ENCODE measurements at regions not wholly inside any gene's neighbourhood (a gene's known extent, or its start where the extent isn't known, plus 50 kb on each side); places are given as distances from the start of the nearest gene placed in this dataset.

- ChIA-PET POLR2A (no interaction called here), CTCF (no interaction called here)
- Histone ChIP-seq H3K4me3 (ENCODE audit: low read depth, low read length) (no peak overlapping the region), H3K27ac (ENCODE audit: extremely low read depth, low read depth, low read length) (no peak overlapping the region), H3K9me3 (ENCODE audit: control insufficient read depth, insufficient read depth, low read depth, low read length) (no peaks in the 10 kb centered on the region), H3K36me3 (ENCODE audit: control insufficient read depth in 2 of 2, insufficient read depth in 1 of 2, low read length in 2 of 2) (no peaks in the 10 kb centered on the region), H3K4me1 (ENCODE audit: control insufficient read depth, insufficient read depth, low read length) (no peaks in the 10 kb centered on the region)
- TF ChIP-seq ZNF248 (tag by site-specific recombination; IDR thresholded peaks at IDR 0.05) (no peak), ZNF433 (tag by site-specific recombination; IDR thresholded peaks at IDR 0.05; ENCODE audit: low read depth) (no peak), ZNF521 (tag by site-specific recombination; IDR thresholded peaks at IDR 0.05) (no peak), ZNF48 (tag by site-specific recombination; IDR thresholded peaks at IDR 0.05) (no peak), ZNF555 (tag by site-specific recombination; conservative IDR thresholded peaks at IDR 0.05) (no peak), ZNF658 (tag by site-specific recombination; IDR thresholded peaks at IDR 0.05) (no peak), ZNF530 (tag by site-specific recombination; IDR thresholded peaks at IDR 0.05; ENCODE audit: low read depth) (no peak)
Measured at GRCh38 chr4:14100349-14100748, 472.8 kb upstream of the BOD1L1 start.

DNA sequence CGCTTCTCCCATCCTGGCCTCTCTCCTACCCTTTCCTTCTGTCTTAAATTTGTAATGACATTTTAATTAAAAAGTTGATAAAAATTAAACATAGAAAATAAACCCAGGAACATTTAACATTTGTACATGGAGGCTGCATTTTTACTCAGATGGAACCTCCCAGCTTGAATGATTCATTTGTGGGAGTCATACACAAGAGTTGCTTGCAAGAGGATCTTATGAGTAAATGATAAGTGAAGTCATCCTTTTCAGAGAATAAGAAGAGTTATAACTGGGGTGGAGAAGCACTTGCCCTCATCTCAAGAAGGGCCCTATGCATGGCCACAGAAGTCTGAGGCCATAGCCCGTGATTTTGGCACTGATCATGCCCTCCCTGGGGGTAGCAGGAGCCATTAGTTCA is 482.9 kb upstream of the BOD1L1 start:
- H3K4me1 ChIP-seq (ENCODE audit: control insufficient read depth, insufficient read depth, low read length): no peaks in the 10 kb centered on the region
- POLR2A ChIA-PET: no interaction called here
- no peaks in the 10 kb centered on the region for H3K9me3 ChIP-seq (ENCODE audit: control insufficient read depth, insufficient read depth, low read depth, low read length)
- no peak for TF ChIP-seq ZNF311 (tag by site-specific recombination; IDR thresholded peaks at IDR 0.05; ENCODE audit: borderline replicate concordance)
- TF ChIP-seq ZNF10 (tag by site-specific recombination; IDR thresholded peaks at IDR 0.05): no peak
- no peak for TF ChIP-seq ZNF785 (tag by site-specific recombination; IDR thresholded peaks at IDR 0.05)
- no peak for TF ChIP-seq ZNF292 (tag by site-specific recombination; IDR thresholded peaks at IDR 0.05; ENCODE audit: borderline replicate concordance, low read depth)
- TF ChIP-seq ZNF239 (tag by site-specific recombination; IDR thresholded peaks at IDR 0.05): no peak
- TF ChIP-seq SP7 (tag by site-specific recombination; IDR thresholded peaks at IDR 0.05): no peak
- TF ChIP-seq ZNF174 (tag by site-specific recombination; IDR thresholded peaks at IDR 0.05): no peak
- no peak for TF ChIP-seq GFI1B (tag by site-specific recombination; IDR thresholded peaks at IDR 0.05)
- TF ChIP-seq ZNF394 (tag by site-specific recombination; IDR thresholded peaks at IDR 0.05; ENCODE audit: borderline replicate concordance): no peak
- no peak for TF ChIP-seq ZNF561 (tag by site-specific recombination; IDR thresholded peaks at IDR 0.05; ENCODE audit: borderline replicate concordance)
- no peak for TF ChIP-seq ZNF266 (tag by site-specific recombination; IDR thresholded peaks at IDR 0.05; ENCODE audit: low read depth)
- CTCF ChIA-PET: interaction anchor here (0.7 kb wide), 1 partner anchor 153 kb away, joined by 3 read pairs; no protein-coding TSS in a partner anchor
- H3K27ac ChIP-seq (ENCODE audit: extremely low read depth, low read depth, low read length): no peak overlapping the region
- H3K36me3 ChIP-seq (ENCODE audit: control insufficient read depth in 2 of 2, insufficient read depth in 1 of 2, low read length in 2 of 2): no peaks in the 10 kb centered on the region
- H3K4me3 ChIP-seq (ENCODE audit: low read depth, low read length): no peak overlapping the region

DNA sequence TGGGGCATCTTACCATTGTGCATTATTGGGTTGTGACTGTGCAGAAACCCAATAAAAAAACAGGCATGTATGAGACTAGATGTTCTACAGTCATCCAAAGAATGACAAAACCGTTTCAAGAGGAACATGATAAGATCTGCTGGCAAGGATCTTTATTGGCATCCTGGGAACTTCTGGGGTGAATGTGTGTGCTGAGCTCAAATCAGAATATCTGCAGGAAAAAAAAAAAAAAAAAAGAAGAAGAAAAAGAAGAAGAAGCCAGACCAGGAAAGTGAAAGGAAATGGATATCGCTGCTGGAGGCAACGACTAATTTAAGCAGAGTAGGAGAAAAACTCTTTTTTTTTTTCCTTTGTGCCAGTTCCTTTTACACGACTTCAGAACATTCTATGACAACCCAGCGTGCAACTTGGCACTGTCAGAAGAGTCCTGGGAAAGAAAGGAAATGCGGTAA is 484.2 kb upstream of the BOD1L1 start:
- no peaks in the 10 kb centered on the region for H3K9me3 ChIP-seq (ENCODE audit: control insufficient read depth, insufficient read depth, low read depth, low read length)
- ChIA-PET CTCF (no interaction called here), POLR2A (no interaction called here)
- H3K4me1 ChIP-seq (ENCODE audit: control insufficient read depth, insufficient read depth, low read length): no peaks in the 10 kb centered on the region
- H3K27ac ChIP-seq (ENCODE audit: extremely low read depth, low read depth, low read length): no peak overlapping the region
- H3K36me3 ChIP-seq (ENCODE audit: control insufficient read depth in 2 of 2, insufficient read depth in 1 of 2, low read length in 2 of 2): no peaks in the 10 kb centered on the region
- H3K4me3 ChIP-seq (ENCODE audit: low read depth, low read length): no peak overlapping the region
- TF ChIP-seq ZNF146 (tag by site-specific recombination; IDR thresholded peaks at IDR 0.05) (no peak), TRIM28 (IDR thresholded peaks at IDR 0.05; ENCODE audit: borderline replicate concordance, low read length) (no peak), ZBTB49 (tag by site-specific recombination; IDR thresholded peaks at IDR 0.05; ENCODE audit: low read depth) (no peak), ZNF133 (tag by site-specific recombination; IDR thresholded peaks at IDR 0.05) (no peak), ZNF48 (tag by site-specific recombination; IDR thresholded peaks at IDR 0.05) (no peak), ZNF341 (tag by site-specific recombination; IDR thresholded peaks at IDR 0.05; ENCODE audit: low read depth) (no peak), HOXC10 (CRISPR knock-in tag; IDR thresholded peaks at IDR 0.05) (no peak), ZNF660 (tag by site-specific recombination; IDR thresholded peaks at IDR 0.05) (no peak), ZNF2 (tag by site-specific recombination; IDR thresholded peaks at IDR 0.05) (no peak), ZNF514 (tag by site-specific recombination; IDR thresholded peaks at IDR 0.05) (no peak)
- TF ChIP-seq, protein P1, sequence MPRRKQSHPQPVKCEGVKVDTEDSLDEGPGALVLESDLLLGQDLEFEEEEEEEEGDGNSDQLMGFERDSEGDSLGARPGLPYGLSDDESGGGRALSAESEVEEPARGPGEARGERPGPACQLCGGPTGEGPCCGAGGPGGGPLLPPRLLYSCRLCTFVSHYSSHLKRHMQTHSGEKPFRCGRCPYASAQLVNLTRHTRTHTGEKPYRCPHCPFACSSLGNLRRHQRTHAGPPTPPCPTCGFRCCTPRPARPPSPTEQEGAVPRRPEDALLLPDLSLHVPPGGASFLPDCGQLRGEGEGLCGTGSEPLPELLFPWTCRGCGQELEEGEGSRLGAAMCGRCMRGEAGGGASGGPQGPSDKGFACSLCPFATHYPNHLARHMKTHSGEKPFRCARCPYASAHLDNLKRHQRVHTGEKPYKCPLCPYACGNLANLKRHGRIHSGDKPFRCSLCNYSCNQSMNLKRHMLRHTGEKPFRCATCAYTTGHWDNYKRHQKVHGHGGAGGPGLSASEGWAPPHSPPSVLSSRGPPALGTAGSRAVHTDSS (tag by site-specific recombination; IDR thresholded peaks at IDR 0.05): no peak
- TF ChIP-seq, protein P2, sequence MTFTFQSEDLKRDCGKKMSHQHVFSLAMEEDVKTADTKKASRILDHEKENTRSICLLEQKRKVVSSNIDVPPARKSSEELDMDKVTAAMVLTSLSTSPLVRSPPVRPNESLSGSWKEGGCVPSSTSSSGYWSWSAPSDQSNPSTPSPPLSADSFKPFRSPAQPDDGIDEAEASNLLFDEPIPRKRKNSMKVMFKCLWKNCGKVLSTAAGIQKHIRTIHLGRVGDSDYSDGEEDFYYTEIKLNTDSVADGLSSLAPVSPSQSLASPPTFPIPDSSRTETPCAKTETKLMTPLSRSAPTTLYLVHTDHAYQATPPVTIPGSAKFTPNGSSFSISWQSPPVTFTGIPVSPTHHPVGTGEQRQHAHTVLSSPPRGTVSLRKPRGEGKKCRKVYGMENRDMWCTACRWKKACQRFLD (tag by site-specific recombination; IDR thresholded peaks at IDR 0.05): no peak
- TF ChIP-seq, protein P3, sequence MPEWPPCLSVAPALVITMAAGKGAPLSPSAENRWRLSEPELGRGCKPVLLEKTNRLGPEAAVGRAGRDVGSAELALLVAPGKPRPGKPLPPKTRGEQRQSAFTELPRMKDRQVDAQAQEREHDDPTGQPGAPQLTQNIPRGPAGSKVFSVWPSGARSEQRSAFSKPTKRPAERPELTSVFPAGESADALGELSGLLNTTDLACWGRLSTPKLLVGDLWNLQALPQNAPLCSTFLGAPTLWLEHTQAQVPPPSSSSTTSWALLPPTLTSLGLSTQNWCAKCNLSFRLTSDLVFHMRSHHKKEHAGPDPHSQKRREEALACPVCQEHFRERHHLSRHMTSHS (tag by site-specific recombination; IDR thresholded peaks at IDR 0.05): no peak

All from HEK293 (cell line).